H1 (cell line): ENCODE measurements at regions not wholly inside any gene's neighbourhood (a gene's known extent, or its start where the extent isn't known, plus 50 kb on each side); places are given as distances from the start of the nearest gene placed in this dataset.
"Not testable (repeated sequence)": the region's sequence is repeated elsewhere in the genome, so short reads cannot be mapped to it uniquely, and the experiment has no call there.

Experiments used
- CREB1 ChIP-seq: IDR thresholded peaks from 2 replicates; pipeline ENCODE4 v1.6.1; 2012; ENCODE audit warnings: inconsistent platforms
- POLR2A ChIP-seq, 2 experiments: IDR thresholded peaks; 1 replicate in 1 of 2; 2 replicates in 1 of 2; pipeline ENCODE4 v1.6.1; 2011; ENCODE audit warnings: low read depth in 2 of 2, low read length in 2 of 2, mild to moderate bottlenecking in 2 of 2; ENCODE audit errors: control extremely low read depth in 1 of 2
- TF ChIP-seq, protein P1 (sequence below), 3 experiments: IDR thresholded peaks; 1 replicate in 2 of 3; 2 replicates in 1 of 3; pipeline versions ENCODE4 v1.5.1 to v1.6.1; 2011; ENCODE audit warnings: low read length in 3 of 3, mild to moderate bottlenecking in 3 of 3, inconsistent platforms in 2 of 3, low read depth in 1 of 3, moderate library complexity in 1 of 3; ENCODE audit not compliant: insufficient read depth in 1 of 3; ENCODE audit errors: control extremely low read depth in 1 of 3

DNA sequence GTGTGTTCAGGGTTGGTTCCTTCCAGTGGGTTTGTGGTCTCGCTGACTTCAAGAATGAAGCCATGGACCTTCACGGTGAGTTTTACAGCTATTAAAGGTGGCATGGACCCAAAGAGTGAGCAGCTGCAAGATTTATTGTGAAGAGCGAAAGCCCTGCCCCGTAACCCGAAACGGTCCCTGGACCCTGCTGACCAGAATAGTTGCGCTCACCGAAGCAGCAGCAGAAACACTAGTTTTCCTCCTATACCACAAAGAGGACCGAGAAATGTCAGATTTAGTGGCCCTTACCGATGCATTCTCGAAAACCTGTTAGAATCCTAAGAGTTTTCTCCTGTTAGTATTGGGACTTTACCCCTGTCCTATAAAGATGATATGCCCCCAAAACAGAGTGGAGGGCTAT, 176.5 kb upstream of the FAM240B start:
- TF ChIP-seq CREB1; POLR2A (IDR thresholded peaks at IDR 0.05; ENCODE audit: control extremely low read depth in 1 of 2, low read depth in 2 of 2, low read length in 2 of 2): not testable (repeated sequence)
- TF ChIP-seq, protein P1, sequence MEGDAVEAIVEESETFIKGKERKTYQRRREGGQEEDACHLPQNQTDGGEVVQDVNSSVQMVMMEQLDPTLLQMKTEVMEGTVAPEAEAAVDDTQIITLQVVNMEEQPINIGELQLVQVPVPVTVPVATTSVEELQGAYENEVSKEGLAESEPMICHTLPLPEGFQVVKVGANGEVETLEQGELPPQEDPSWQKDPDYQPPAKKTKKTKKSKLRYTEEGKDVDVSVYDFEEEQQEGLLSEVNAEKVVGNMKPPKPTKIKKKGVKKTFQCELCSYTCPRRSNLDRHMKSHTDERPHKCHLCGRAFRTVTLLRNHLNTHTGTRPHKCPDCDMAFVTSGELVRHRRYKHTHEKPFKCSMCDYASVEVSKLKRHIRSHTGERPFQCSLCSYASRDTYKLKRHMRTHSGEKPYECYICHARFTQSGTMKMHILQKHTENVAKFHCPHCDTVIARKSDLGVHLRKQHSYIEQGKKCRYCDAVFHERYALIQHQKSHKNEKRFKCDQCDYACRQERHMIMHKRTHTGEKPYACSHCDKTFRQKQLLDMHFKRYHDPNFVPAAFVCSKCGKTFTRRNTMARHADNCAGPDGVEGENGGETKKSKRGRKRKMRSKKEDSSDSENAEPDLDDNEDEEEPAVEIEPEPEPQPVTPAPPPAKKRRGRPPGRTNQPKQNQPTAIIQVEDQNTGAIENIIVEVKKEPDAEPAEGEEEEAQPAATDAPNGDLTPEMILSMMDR (IDR thresholded peaks at IDR 0.05; ENCODE audit: control extremely low read depth in 1 of 3, insufficient read depth in 1 of 3, low read depth in 1 of 3, low read length in 3 of 3) = not testable (repeated sequence)
